Right lobe of liver (tissue), 6 donors: ENCODE measurements at regions not wholly inside any gene's neighbourhood (a gene's known extent, or its start where the extent isn't known, plus 50 kb on each side); places are given as distances from the start of the nearest gene placed in this dataset.
"Not testable (repeated sequence)": the region's sequence is repeated elsewhere in the genome, so short reads cannot be mapped to it uniquely, and the experiment has no call there.

Experiments
- ATAC-seq, 4 donors: fragments of 200-7000 bp; cut with Tn5 transposase; one replicate each; pipeline ENCODE4 v1.9.1; 2020; ENCODE audit warnings: mild to moderate bottlenecking in 4 of 4, moderate library complexity in 4 of 4
- DNase-seq, 3 donors: peaks; one replicate each; pipeline ENCODE4 v3.0.0-alpha.2; 2020
- H3K27ac ChIP-seq, 3 donors: fragments of 200-600 bp; one replicate each; pipeline ENCODE4 v1.8.0; 2022
- H3K27me3 ChIP-seq, 2 donors: fragments of 200-600 bp; one replicate each; pipeline ENCODE4 v1.8.0; 2022
- H3K36me3 ChIP-seq, 4 donors: fragments of 200-600 bp; sonication (generic) in 1 of 4; one replicate each; pipeline versions ENCODE4 v1.5.1 to v1.8.0; 2017 to 2022; ENCODE audit warnings: control low read depth in 1 of 4
- H3K4me1 ChIP-seq, 4 donors: fragments of 200-600 bp; sonication (generic) in 1 of 4; one replicate each; pipeline versions ENCODE4 v1.5.1 to v1.8.0; 2017 to 2022; ENCODE audit warnings: control low read depth in 1 of 4
- H3K4me3 ChIP-seq, 3 donors: fragments of 200-600 bp; one replicate each; pipeline ENCODE4 v1.8.0; 2022
- H3K9me3 ChIP-seq, 4 donors: fragments of 200-600 bp; sonication (generic) in 1 of 4; one replicate each; pipeline versions ENCODE4 v1.5.1 to v1.8.0; 2017 to 2022; ENCODE audit warnings: control low read depth in 1 of 4
- CTCF ChIP-seq, 4 donors: fragments of 200-600 bp in 3 of 4; fragments of 450-650 bp in 1 of 4; IDR thresholded peaks; one replicate each; pipeline versions ENCODE4 v1.5.1 to v1.8.0; 2016 to 2022; ENCODE audit warnings: antibody characterized with exemption in 4 of 4, mild to moderate bottlenecking in 2 of 4
- POLR2A ChIP-seq: fragments of 450-650 bp; IDR thresholded peaks from one replicate; pipeline ENCODE4 v1.6.1; 2017; ENCODE audit warnings: antibody characterized with exemption, mild to moderate bottlenecking
- WGBS: methylation state at CpG from one replicate; pipeline ENCODE4 v1.1.6; 2018; ENCODE audit warnings: low coverage, low lambda C conversion rate; ENCODE audit not compliant: insufficient coverage; ENCODE audit errors: missing lambda C conversion rate; 5-methylcytosine and 5-hydroxymethylcytosine counted together
- intact Hi-C, 2 donors: fragments of 100-400 bp; cut with DNase I; formaldehyde crosslinking; loops; one replicate each; pipeline versions ENCODE4 v1.11.2 to v1.14.1; 2022
- donor health status: DM: no; HTN: yes; CAD: no.
- donor health status: DM: no; HTN: no; CAD: no.
- donor health status: DM: no; HTN: no; CAD: no.
- donor health status: DM: no; HTN: yes; CAD: no.
- donor health status: DM: no; HTN: yes; CAD: no.

GRCh38 chr2:64249426-64249825 lies 105.2 kb upstream of the PELI1 start:
- ATAC-seq (no peak), DNase-seq (no peak)
- intact Hi-C loops, result no loop called here
- no peaks in the 10 kb centered on the region for H3K4me1 ChIP-seq
- H3K9me3 ChIP-seq, result no peaks in the 10 kb centered on the region
- 94% methylated on average over 3 of the region's 3 CpGs for WGBS
- no peaks in the 10 kb centered on the region for H3K36me3 ChIP-seq
- TF ChIP-seq POLR2A (no peak), CTCF (IDR thresholded peaks at IDR 0.05) (no peak)
- H3K27ac ChIP-seq, result no peak overlapping the region
- H3K27me3 ChIP-seq, result no peaks in the 10 kb centered on the region
- no peak overlapping the region for H3K4me3 ChIP-seq

- no peak for ATAC-seq
- no peaks in the 10 kb centered on the region for H3K36me3 ChIP-seq
- no peaks in the 10 kb centered on the region for H3K9me3 ChIP-seq
- intact Hi-C loops, result no loop called here
- no peak overlapping the region for H3K4me3 ChIP-seq
- H3K27ac ChIP-seq, result no peak overlapping the region
- DNase-seq, result no peak
- TF ChIP-seq POLR2A (no peak), CTCF (IDR thresholded peaks at IDR 0.05) (no peak)
- no peaks in the 10 kb centered on the region for H3K4me1 ChIP-seq
- no peaks in the 10 kb centered on the region for H3K27me3 ChIP-seq
- WGBS, result 90% methylated on average over 2 of the region's 2 CpGs
Observed at GRCh38 chr2:64250063-64250462, 105.8 kb upstream of the PELI1 start.

GRCh38 chr2:64250751-64251423 lies 106.7 kb upstream of the PELI1 start:
- Histone ChIP-seq H3K27ac (no peak overlapping the region), H3K4me1 (no peaks in the 10 kb centered on the region), H3K27me3 (no peaks in the 10 kb centered on the region), H3K9me3 (no peaks in the 10 kb centered on the region), H3K36me3 (no peaks in the 10 kb centered on the region), H3K4me3 (no peak overlapping the region)
- ATAC-seq (no peak), DNase-seq (no peak)
- intact Hi-C loops, result no loop called here
- no peak for TF ChIP-seq POLR2A
- TF ChIP-seq CTCF (IDR thresholded peaks at IDR 0.05), result no peak
- WGBS, result 88% methylated on average over 7 of the region's 7 CpGs

GRCh38 chr2:64251497-64252250 lies 107.5 kb upstream of the PELI1 start:
- Histone ChIP-seq H3K4me3 (no peak overlapping the region), H3K27ac (no peak overlapping the region), H3K4me1 (no peaks in the 10 kb centered on the region), H3K36me3 (no peaks in the 10 kb centered on the region), H3K27me3 (no peaks in the 10 kb centered on the region), H3K9me3 (no peaks in the 10 kb centered on the region)
- intact Hi-C loops, result no loop called here
- TF ChIP-seq CTCF (IDR thresholded peaks at IDR 0.05) (no peak), POLR2A (no peak)
- DNase-seq (no peak), ATAC-seq (no peak)
- WGBS, result 76% methylated on average over 5 of the region's 5 CpGs

- ATAC-seq, intact Hi-C loops, H3K36me3 ChIP-seq, H3K27ac ChIP-seq, DNase-seq, H3K9me3 ChIP-seq, H3K4me1 ChIP-seq, H3K4me3 ChIP-seq, H3K27me3 ChIP-seq: not testable (repeated sequence)
- 76% methylated on average over 9 of the region's 11 CpGs for WGBS
Observed at GRCh38 chr2:64252251-64252978, 108.2 kb upstream of the PELI1 start.

GRCh38 chr2:64253421-64253820 lies 109.2 kb upstream of the PELI1 start:
- H3K36me3 ChIP-seq, ATAC-seq, H3K4me1 ChIP-seq, DNase-seq, intact Hi-C loops, H3K9me3 ChIP-seq, H3K27ac ChIP-seq, H3K4me3 ChIP-seq, H3K27me3 ChIP-seq: not testable (repeated sequence)
- WGBS, result 62% methylated on average over 5 of the region's 9 CpGs
